SK-N-SH (cell line): ENCODE measurements at regions not wholly inside any gene's neighbourhood (a gene's known extent, or its start where the extent isn't known, plus 50 kb on each side); places are given as distances from the start of the nearest gene placed in this dataset.

Source experiments
- CTCF ChIA-PET: fragments of 300-600, 350-600 bp; formaldehyde crosslinking; extraction: SDS; loops from one replicate; lab custom pipeline; 2021; lab: Yijun Ruan, JAX
- POLR2A ChIA-PET: fragments of 350-600 bp; sonication (Branson Sonifier 250); formaldehyde crosslinking; extraction: SDS; loops from one replicate; lab custom pipeline; 2020; ENCODE audit warnings: antibody characterized with exemption, inconsistent platforms; lab: Yijun Ruan, JAX
- DNase-seq: peaks from one replicate; pipeline ENCODE4 v3.0.0; 2012
- H2AFZ ChIP-seq: fragments of 200-600 bp; sonication (generic); 2 replicates; pipeline ENCODE4 v1.8.1; 2016; ENCODE audit warnings: antibody characterized with exemption, mild to moderate bottlenecking, low read depth
- H3F3A ChIP-seq: fragments of 200-600 bp; sonication (generic); replicated peaks from 2 replicates; pipeline ENCODE3; 2016; ENCODE audit warnings: antibody characterized with exemption, mild to moderate bottlenecking; ENCODE audit not compliant: insufficient read depth
- H3K27ac ChIP-seq, 2 experiments: fragments of 200-500 bp in 1 of 2; fragments of 200-600 bp in 1 of 2; sonication (Bioruptor generic) in 1 of 2; sonication (generic), shearing (Covaris generic) in 1 of 2; 2 replicates each; pipeline versions ENCODE4 v1.5.1 to v1.6.1; 2014 to 2016; ENCODE audit warnings: low read depth in 2 of 2, inconsistent platforms in 1 of 2, low read length in 1 of 2, mild to moderate bottlenecking in 1 of 2, mixed read lengths in 1 of 2
- H3K27me3 ChIP-seq: fragments of 200-600 bp; sonication (generic), shearing (Covaris generic); 2 replicates; pipeline ENCODE4 v1.6.1; 2016; ENCODE audit warnings: mixed run types; ENCODE audit not compliant: insufficient read depth
- H3K36me3 ChIP-seq, 2 experiments: fragments of 200-500 bp in 1 of 2; fragments of 200-600 bp in 1 of 2; sonication (Bioruptor generic) in 1 of 2; sonication (generic) in 1 of 2; replicated peaks in 1 of 2; 2 replicates each; pipeline versions ENCODE3 to v1.5.1; 2014 to 2016; ENCODE audit warnings: low read length in 1 of 2, mild to moderate bottlenecking in 1 of 2; ENCODE audit not compliant: insufficient read depth in 2 of 2, control insufficient read depth in 1 of 2
- H3K4me1 ChIP-seq, 2 experiments: fragments of 200-500 bp in 1 of 2; fragments of 200-600 bp in 1 of 2; sonication (Bioruptor generic) in 1 of 2; sonication (generic), shearing (Covaris generic) in 1 of 2; 2 replicates each; pipeline versions ENCODE4 v1.5.1 to v1.6.1; 2014 to 2016; ENCODE audit warnings: low read depth in 1 of 2, low read length in 1 of 2, mixed run types in 1 of 2; ENCODE audit not compliant: insufficient read depth in 2 of 2, control insufficient read depth in 1 of 2
- H3K4me2 ChIP-seq: fragments of 200-600 bp; sonication (generic), shearing (Covaris generic); 2 replicates; pipeline ENCODE4 v1.6.1; 2017; ENCODE audit warnings: mixed run types
- H3K4me3 ChIP-seq, 2 experiments: fragments of 200-500 bp in 1 of 2; fragments of 200-600 bp in 1 of 2; sonication (Bioruptor generic) in 1 of 2; sonication (generic), shearing (Covaris generic) in 1 of 2; 2 replicates each; pipeline versions ENCODE4 v1.5.1 to v1.8.1; 2014 to 2016; ENCODE audit warnings: low read depth in 2 of 2, inconsistent platforms in 1 of 2, low read length in 1 of 2, mild to moderate bottlenecking in 1 of 2, mixed read lengths in 1 of 2, moderate library complexity in 1 of 2
- H3K79me2 ChIP-seq: fragments of 200-600 bp; sonication (generic); 2 replicates; pipeline ENCODE4 v1.8.1; 2017; ENCODE audit warnings: mild to moderate bottlenecking; ENCODE audit not compliant: insufficient read depth
- H3K9ac ChIP-seq: fragments of 200-600 bp; sonication (generic); 2 replicates; pipeline ENCODE4 v1.6.1; 2017; ENCODE audit warnings: mixed run types
- H3K9me2 ChIP-seq: fragments of 200-600 bp; sonication (generic); 2 replicates; pipeline ENCODE4 v1.6.1; 2017; ENCODE audit warnings: mixed run types
- H3K9me3 ChIP-seq: fragments of 200-600 bp; sonication (generic); 2 replicates; pipeline ENCODE4 v1.6.1; 2017; ENCODE audit warnings: mixed run types, mild to moderate bottlenecking, moderate library complexity
- H4K20me1 ChIP-seq: fragments of 200-600 bp; sonication (generic); 2 replicates; pipeline ENCODE4 v1.6.1; 2017; ENCODE audit warnings: mild to moderate bottlenecking, mixed run types; ENCODE audit not compliant: insufficient read depth
- CTCF ChIP-seq: fragments of 200-600 bp; sonication (generic); IDR thresholded peaks from 2 replicates; pipeline ENCODE4 v1.6.1; 2017; ENCODE audit warnings: antibody characterized with exemption, mild to moderate bottlenecking, moderate library complexity
- ELF1 ChIP-seq: IDR thresholded peaks from 2 replicates; pipeline ENCODE4 v1.4.0; 2012
- EZH2phosphoT487 ChIP-seq: fragments of 200-600 bp; sonication (generic); IDR thresholded peaks from 2 replicates; pipeline ENCODE4 v1.6.1; 2017; ENCODE audit warnings: low read depth, mixed run types, mild to moderate bottlenecking, antibody characterized with exemption, moderate library complexity, borderline replicate concordance
- FOSL2 ChIP-seq: IDR thresholded peaks from 2 replicates; pipeline ENCODE4 v1.4.0; 2012; ENCODE audit warnings: low read depth, mild to moderate bottlenecking, moderate library complexity, borderline replicate concordance
- IRF3 ChIP-seq: fragments of 150-350 bp; IDR thresholded peaks from 2 replicates; pipeline ENCODE4 v1.6.1; 2016; ENCODE audit warnings: mild to moderate bottlenecking, low read depth, low read length
- PBX3 ChIP-seq: IDR thresholded peaks from 2 replicates; pipeline ENCODE4; 2012
- RAD21 ChIP-seq: IDR thresholded peaks from 2 replicates; pipeline ENCODE4 v1.6.1; 2012; ENCODE audit warnings: mild to moderate bottlenecking, low read length
- RCOR1 ChIP-seq: fragments of 150-350 bp; IDR thresholded peaks from 2 replicates; pipeline ENCODE4 v1.6.1; 2017; ENCODE audit warnings: antibody characterized with exemption, low read length
- RFX5 ChIP-seq: IDR thresholded peaks from 2 replicates; pipeline ENCODE4 v1.6.1; 2012; ENCODE audit warnings: mild to moderate bottlenecking, improper control_type of control experiment, low read length
- RXRA ChIP-seq: IDR thresholded peaks from 2 replicates; pipeline ENCODE4 v1.4.0; 2012; ENCODE audit warnings: low read depth, mild to moderate bottlenecking, borderline replicate concordance
- SIN3A ChIP-seq: IDR thresholded peaks from 2 replicates; pipeline ENCODE4 v1.6.1; 2012; ENCODE audit warnings: low read depth, mild to moderate bottlenecking, low read length, moderate library complexity, borderline replicate concordance
- SMC3 ChIP-seq: IDR thresholded peaks from 2 replicates; pipeline ENCODE4 v1.6.1; 2012; ENCODE audit warnings: low read depth, low read length, improper control_type of control experiment
- TEAD4 ChIP-seq: IDR thresholded peaks from 2 replicates; pipeline ENCODE4 v1.4.0; 2012; ENCODE audit warnings: mild to moderate bottlenecking, borderline replicate concordance; ENCODE audit not compliant: insufficient read depth
- USF1 ChIP-seq: IDR thresholded peaks from 2 replicates; pipeline ENCODE4 v1.4.0; 2012; ENCODE audit warnings: low read depth, borderline replicate concordance
- USF2 ChIP-seq: fragments of 150-350 bp; IDR thresholded peaks from 2 replicates; pipeline ENCODE4 v1.6.1; 2017; ENCODE audit warnings: antibody characterized with exemption, low read length, low read depth, borderline replicate concordance
- YY1 ChIP-seq: IDR thresholded peaks from 2 replicates; pipeline ENCODE4 v1.4.0; 2012; ENCODE audit warnings: low read depth, mild to moderate bottlenecking
- ZBTB33 ChIP-seq: IDR thresholded peaks from 2 replicates; pipeline ENCODE4 v1.4.0; 2012; ENCODE audit warnings: low read depth, borderline replicate concordance
- WGBS: methylation state at CpG from one replicate; pipeline ENCODE4 v1.1.6; 2017; ENCODE audit warnings: low lambda C conversion rate; 5-methylcytosine and 5-hydroxymethylcytosine counted together

- Histone ChIP-seq H4K20me1 (no peaks in the 10 kb centered on the region), H3K36me3 (no peaks in the 10 kb centered on the region), H3K9me3 (no peaks in the 10 kb centered on the region), H3K9ac (no peak overlapping the region), H3K27ac (no peak overlapping the region), H3K27me3 (no peaks in the 10 kb centered on the region), H2AFZ (no peak overlapping the region), H3K4me2 (no peak overlapping the region), H3F3A (no peaks in the 10 kb centered on the region), H3K4me3 (no peak overlapping the region), H3K4me1 (no peaks in the 10 kb centered on the region), H3K79me2 (no peaks in the 10 kb centered on the region), H3K9me2 (no peaks in the 10 kb centered on the region)
- DNase-seq = no peak
- POLR2A ChIA-PET = no interaction called here
- CTCF ChIA-PET = no interaction called here
- WGBS = 0% methylated on average over 1 of the region's 1 CpG
- TF ChIP-seq SIN3A = no peak
- no peak for TF ChIP-seq RAD21
- TF ChIP-seq IRF3 = no peak
- TF ChIP-seq RCOR1 = no peak
- no peak for TF ChIP-seq USF2
- no peak for TF ChIP-seq SMC3
- no peak for TF ChIP-seq ELF1
- no peak for TF ChIP-seq USF1
- no peak for TF ChIP-seq RXRA
- TF ChIP-seq ZBTB33 = no peak
- TF ChIP-seq TEAD4 = no peak
- TF ChIP-seq FOSL2 = no peak
- TF ChIP-seq EZH2phosphoT487 = no peak
- TF ChIP-seq PBX3 = no peak
- TF ChIP-seq YY1 = no peak
- no peak for TF ChIP-seq CTCF
- no peak for TF ChIP-seq RFX5
Observed at GRCh38 chr16:52056259-52056658, 490.7 kb downstream of the TOX3 start.
